Prostate gland (tissue), 2 donors: ENCODE measurements at regions not wholly inside any gene's neighbourhood (a gene's known extent, or its start where the extent isn't known, plus 50 kb on each side); places are given as distances from the start of the nearest gene placed in this dataset.

Source experiments
- CTCF ChIP-seq, 4 experiments: fragments of 200-600 bp in 2 of 4; fragments of 450-650 bp in 2 of 4; sonication (generic) in 2 of 4; IDR thresholded peaks; 1 replicate in 3 of 4; 2 replicates in 1 of 4; pipeline ENCODE4 v1.5.1; 2016 to 2019; ENCODE audit warnings: antibody characterized with exemption in 4 of 4, mild to moderate bottlenecking in 2 of 4, moderate library complexity in 2 of 4
- POLR2A ChIP-seq: fragments of 450-650 bp; IDR thresholded peaks from one replicate; pipeline ENCODE4 v1.6.1; 2016; ENCODE audit warnings: antibody characterized with exemption, mild to moderate bottlenecking
- POLR2AphosphoS5 ChIP-seq: sonication (generic); formaldehyde crosslinking; IDR thresholded peaks from one replicate; pipeline ENCODE4 v1.6.1; 2017; ENCODE audit warnings: antibody characterized with exemption

GRCh38 chr10:111999205-111999914 is 184.2 kb downstream of the GPAM start:
- TF ChIP-seq CTCF (IDR thresholded peaks at IDR 0.05) (no peak), POLR2A (no peak), POLR2AphosphoS5 (no peak)
